Stimulated activated CD8-positive, alpha-beta memory T cell treated with anti-CD3 and anti-CD28 coated beads, Interleukin-12 subunit alpha, Interleukin-12 subunit beta, amount 100 ng/mL, for 1 hour (primary cell): ENCODE measurements at regions not wholly inside any gene's neighbourhood (a gene's known extent, or its start where the extent isn't known, plus 50 kb on each side); places are given as distances from the start of the nearest gene placed in this dataset.
"Not testable (repeated sequence)": the region's sequence is repeated elsewhere in the genome, so short reads cannot be mapped to it uniquely, and the experiment has no call there.

ENCODE experiments used
- DNase-seq: peaks from one replicate; pipeline ENCODE4 v3.0.0-alpha.2; 2020; ENCODE audit warnings: low read depth

- not testable (repeated sequence) for DNase-seq
Observed at GRCh38 chr21:13812191-13812590, 202.6 kb downstream of the POTED start.

- DNase-seq, result not testable (repeated sequence)
Observed at GRCh38 chr21:13810559-13810958, 201.0 kb downstream of the POTED start.

GRCh38 chr21:13806444-13806843, 196.9 kb downstream of the POTED start:
- DNase-seq, result not testable (repeated sequence)

GRCh38 chr21:13802757-13803156, 193.2 kb downstream of the POTED start:
- DNase-seq, result not testable (repeated sequence)
